ENCODE measurements at regions not wholly inside any gene's neighbourhood (a gene's known extent, or its start where the extent isn't known, plus 50 kb on each side); places are given as distances from the start of the nearest gene placed in this dataset.

DNA sequence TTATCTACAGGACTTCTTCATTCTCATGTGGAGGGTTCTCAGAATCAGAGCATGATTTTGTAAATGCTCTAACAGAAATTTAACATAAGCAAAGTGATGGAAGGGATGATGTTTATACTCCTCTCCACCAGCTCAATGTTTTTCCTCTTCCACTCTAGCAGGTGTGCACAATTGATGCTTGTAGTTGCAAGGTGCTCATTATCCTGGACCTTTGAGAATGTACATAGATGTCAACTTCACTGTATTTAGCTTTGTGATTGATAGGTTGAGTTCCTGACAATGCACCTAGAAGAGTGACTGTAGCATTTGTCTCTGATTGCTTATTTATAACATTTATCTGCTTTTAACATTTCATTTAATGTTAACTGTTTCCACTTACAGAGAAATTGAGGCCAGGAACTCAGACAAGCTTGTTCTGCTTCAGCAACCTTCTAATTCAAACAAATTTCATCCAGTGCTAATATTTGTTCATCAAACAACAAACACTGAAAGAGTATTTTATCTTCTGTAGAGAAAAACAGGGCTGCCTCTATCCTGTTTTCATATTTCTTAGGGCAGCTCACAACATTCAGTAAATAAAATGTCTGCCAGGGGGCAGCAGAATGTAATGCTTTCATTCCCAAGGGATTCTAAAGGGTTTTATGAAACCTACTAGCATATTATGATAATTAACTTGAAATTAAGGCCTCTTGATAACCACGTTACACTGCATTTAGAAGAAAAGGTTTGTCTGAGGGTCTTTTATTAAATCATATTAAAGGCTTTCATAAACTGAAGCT, 127.9 kb upstream of the NOL4 start:
- Mint-ChIP-seq H3K9me3 (no peaks in the 10 kb centered on the region), H3K4me3 (no peak overlapping the region), H3K27me3 (ENCODE audit: low read depth) (no peaks in the 10 kb centered on the region), H3K4me1 (no peaks in the 10 kb centered on the region), H3K36me3 (no peaks in the 10 kb centered on the region), H3K27ac (no peak overlapping the region)
- DNase-seq (ENCODE audit: low spot score in 2 of 2, unreplicated experiment in 2 of 2): no peak
- TF ChIP-seq, protein P1, sequence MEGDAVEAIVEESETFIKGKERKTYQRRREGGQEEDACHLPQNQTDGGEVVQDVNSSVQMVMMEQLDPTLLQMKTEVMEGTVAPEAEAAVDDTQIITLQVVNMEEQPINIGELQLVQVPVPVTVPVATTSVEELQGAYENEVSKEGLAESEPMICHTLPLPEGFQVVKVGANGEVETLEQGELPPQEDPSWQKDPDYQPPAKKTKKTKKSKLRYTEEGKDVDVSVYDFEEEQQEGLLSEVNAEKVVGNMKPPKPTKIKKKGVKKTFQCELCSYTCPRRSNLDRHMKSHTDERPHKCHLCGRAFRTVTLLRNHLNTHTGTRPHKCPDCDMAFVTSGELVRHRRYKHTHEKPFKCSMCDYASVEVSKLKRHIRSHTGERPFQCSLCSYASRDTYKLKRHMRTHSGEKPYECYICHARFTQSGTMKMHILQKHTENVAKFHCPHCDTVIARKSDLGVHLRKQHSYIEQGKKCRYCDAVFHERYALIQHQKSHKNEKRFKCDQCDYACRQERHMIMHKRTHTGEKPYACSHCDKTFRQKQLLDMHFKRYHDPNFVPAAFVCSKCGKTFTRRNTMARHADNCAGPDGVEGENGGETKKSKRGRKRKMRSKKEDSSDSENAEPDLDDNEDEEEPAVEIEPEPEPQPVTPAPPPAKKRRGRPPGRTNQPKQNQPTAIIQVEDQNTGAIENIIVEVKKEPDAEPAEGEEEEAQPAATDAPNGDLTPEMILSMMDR (IDR thresholded peaks at IDR 0.05; ENCODE audit: unreplicated experiment): no peak

DNA sequence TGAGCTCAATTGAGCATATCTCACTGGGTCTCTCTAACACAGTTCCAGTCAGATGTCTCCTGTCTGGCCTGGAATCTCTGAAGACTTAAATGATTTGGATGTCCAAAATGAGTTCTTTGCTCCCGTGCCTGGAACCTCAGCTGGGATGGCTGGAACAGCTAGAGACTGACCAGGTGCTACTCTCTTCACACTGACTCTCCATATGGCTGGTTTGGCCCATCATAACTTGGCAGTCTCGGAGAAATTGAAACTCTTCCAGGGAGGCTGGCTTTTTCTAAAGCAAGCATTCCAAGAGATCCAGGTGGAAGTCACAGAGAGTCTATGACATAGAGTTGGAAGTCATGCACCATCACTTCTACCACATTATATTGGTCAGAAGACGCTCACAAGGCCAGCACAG, 129.6 kb upstream of the NOL4 start:
- Mint-ChIP-seq H3K36me3 (no peaks in the 10 kb centered on the region), H3K27me3 (ENCODE audit: low read depth) (no peaks in the 10 kb centered on the region), H3K9me3 (peaks cover 5% of the 10 kb centered on the region), H3K4me1 (no peaks in the 10 kb centered on the region), H3K4me3 (no peak overlapping the region), H3K27ac (no peak overlapping the region)
- TF ChIP-seq, protein P1 (IDR thresholded peaks at IDR 0.05; ENCODE audit: unreplicated experiment): no peak
- no peak for DNase-seq (ENCODE audit: low spot score in 2 of 2, unreplicated experiment in 2 of 2)

DNA sequence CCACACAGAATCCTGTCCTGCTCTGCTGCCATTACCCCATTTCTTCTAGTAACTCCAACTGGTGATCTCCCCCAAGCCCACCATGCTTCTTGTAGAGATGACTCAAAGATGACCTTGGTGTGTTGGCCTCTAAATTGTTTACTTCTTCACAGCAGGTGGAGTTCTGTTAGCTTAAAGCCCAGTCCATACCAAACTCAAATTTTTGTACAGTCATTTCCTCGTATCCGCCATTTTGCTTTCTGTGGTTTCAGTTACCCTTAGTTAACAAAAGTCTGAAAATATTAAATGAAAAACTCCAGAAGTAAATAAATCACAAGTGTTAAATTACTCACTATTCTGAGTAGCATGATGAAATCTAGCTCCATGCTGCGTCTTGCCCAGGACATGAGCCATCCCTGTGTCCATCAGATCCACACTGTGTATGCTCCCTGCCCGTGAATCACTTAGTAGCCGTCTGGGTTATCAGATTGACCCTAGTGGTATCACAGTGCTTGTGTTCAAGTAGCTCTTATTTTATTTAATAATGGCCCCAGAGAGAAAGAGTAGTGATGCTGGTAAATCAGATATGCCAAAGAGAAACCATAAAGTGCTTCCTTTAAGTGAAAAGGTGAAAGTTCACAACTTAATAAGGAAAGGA, 133.3 kb upstream of the NOL4 start:
- Mint-ChIP-seq H3K27ac (no peak overlapping the region), H3K4me1 (no peaks in the 10 kb centered on the region), H3K4me3 (no peak overlapping the region), H3K36me3 (no peaks in the 10 kb centered on the region), H3K27me3 (ENCODE audit: low read depth) (no peaks in the 10 kb centered on the region), H3K9me3 (peaks cover 5% of the 10 kb centered on the region)
- no peak for DNase-seq (ENCODE audit: low spot score in 2 of 2, unreplicated experiment in 2 of 2)
- TF ChIP-seq, protein P1 (IDR thresholded peaks at IDR 0.05; ENCODE audit: unreplicated experiment): no peak

DNA sequence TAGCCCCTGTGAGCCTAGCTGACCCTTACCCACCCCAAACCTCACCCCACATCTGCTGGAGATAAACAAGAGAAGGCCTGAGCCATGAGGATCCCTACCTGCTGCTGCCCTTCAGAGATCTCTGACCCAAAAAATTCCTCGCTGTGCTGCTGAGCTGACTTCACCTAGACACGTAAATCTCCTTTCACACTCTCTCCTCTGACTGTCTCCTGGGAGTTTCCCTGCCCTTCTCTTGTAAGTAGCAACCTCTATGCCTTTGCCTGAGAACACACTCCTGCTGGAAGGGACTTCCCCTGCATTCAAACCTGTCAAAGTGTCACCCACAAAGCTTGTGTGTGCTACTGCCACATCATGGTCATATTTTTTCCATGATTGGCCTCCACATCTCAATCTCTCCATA, 134.2 kb upstream of the NOL4 start:
- Mint-ChIP-seq H3K27me3 (ENCODE audit: low read depth) (no peaks in the 10 kb centered on the region), H3K9me3 (peaks cover 5% of the 10 kb centered on the region), H3K4me1 (no peaks in the 10 kb centered on the region), H3K27ac (no peak overlapping the region), H3K36me3 (no peaks in the 10 kb centered on the region), H3K4me3 (no peak overlapping the region)
- no peak for DNase-seq (ENCODE audit: low spot score in 2 of 2, unreplicated experiment in 2 of 2)
- TF ChIP-seq, protein P1 (IDR thresholded peaks at IDR 0.05; ENCODE audit: unreplicated experiment): no peak

DNA sequence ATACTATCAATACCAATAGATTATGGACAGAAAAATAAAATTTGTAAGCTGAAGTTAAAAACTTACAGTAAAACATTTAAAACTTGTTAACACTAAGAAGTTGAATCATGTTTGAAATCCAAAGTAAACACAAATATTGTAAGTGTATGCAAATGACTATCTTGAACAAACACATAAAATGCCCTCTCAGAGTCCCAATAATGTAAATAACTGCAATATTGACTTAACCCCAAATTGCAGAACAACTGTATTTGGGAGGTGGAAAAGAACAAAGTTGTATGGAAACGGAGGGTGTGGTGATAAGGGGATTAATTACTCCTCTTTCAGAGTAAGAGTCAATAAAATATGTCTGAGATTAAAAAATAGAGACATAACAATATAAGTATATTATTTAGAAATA, 140.0 kb upstream of the NOL4 start:
- Mint-ChIP-seq H3K27me3 (ENCODE audit: low read depth) (peaks cover 1% of the 10 kb centered on the region), H3K9me3 (no peaks in the 10 kb centered on the region), H3K27ac (no peak overlapping the region), H3K4me3 (no peak overlapping the region), H3K36me3 (no peaks in the 10 kb centered on the region), H3K4me1 (no peaks in the 10 kb centered on the region)
- TF ChIP-seq, protein P1 (IDR thresholded peaks at IDR 0.05; ENCODE audit: unreplicated experiment): no peak
- DNase-seq (ENCODE audit: low spot score in 2 of 2, unreplicated experiment in 2 of 2): no peak

Measured in mesothelial cell of epicardium (in vitro differentiated cells).